OCI-LY1 (cell line): ENCODE measurements at regions not wholly inside any gene's neighbourhood (a gene's known extent, or its start where the extent isn't known, plus 50 kb on each side); places are given as distances from the start of the nearest gene placed in this dataset.

Source experiments
- EZH2 ChIP-seq: fragments of 200-600 bp; sonication (generic), shearing (Covaris generic); IDR thresholded peaks from 2 replicates; pipeline ENCODE4 v1.8.0; 2017; ENCODE audit warnings: borderline replicate concordance, mixed run types, mild to moderate bottlenecking, antibody characterized with exemption, low read length, moderate library complexity, mixed read lengths
- TF ChIP-seq, protein P1 (sequence below): fragments of 200-600 bp; sonication (generic), shearing (Covaris generic); IDR thresholded peaks from 2 replicates; pipeline ENCODE4 v1.5.1; 2017; ENCODE audit warnings: mild to moderate bottlenecking, antibody characterized with exemption, low read length, moderate library complexity, mixed read lengths

DNA sequence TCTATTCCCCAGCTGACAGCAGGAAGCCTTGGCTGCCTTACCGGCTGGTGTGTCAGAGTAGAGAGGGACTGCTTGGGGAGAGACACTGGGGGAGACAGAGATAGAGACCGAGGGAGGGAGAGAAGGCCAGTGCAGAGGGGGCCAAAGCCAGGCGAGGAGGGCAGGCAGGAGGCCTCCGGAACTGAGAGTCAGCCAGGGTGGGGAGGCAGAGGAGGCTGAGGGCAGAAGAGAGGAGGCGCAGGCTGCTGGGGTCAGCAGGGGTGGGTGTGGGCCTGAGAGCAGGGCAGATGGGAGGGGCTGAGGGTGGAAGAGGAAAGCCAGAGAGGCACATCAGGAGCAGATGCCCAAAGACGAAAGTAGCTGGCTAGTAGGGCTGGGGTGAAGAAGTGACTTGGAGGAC is 57.2 kb upstream of the PAX2 start:
- TF ChIP-seq, protein P1, sequence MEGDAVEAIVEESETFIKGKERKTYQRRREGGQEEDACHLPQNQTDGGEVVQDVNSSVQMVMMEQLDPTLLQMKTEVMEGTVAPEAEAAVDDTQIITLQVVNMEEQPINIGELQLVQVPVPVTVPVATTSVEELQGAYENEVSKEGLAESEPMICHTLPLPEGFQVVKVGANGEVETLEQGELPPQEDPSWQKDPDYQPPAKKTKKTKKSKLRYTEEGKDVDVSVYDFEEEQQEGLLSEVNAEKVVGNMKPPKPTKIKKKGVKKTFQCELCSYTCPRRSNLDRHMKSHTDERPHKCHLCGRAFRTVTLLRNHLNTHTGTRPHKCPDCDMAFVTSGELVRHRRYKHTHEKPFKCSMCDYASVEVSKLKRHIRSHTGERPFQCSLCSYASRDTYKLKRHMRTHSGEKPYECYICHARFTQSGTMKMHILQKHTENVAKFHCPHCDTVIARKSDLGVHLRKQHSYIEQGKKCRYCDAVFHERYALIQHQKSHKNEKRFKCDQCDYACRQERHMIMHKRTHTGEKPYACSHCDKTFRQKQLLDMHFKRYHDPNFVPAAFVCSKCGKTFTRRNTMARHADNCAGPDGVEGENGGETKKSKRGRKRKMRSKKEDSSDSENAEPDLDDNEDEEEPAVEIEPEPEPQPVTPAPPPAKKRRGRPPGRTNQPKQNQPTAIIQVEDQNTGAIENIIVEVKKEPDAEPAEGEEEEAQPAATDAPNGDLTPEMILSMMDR = no peak
- no peak for TF ChIP-seq EZH2
